CD4-positive, alpha-beta T cell (primary cell): ENCODE measurements at regions not wholly inside any gene's neighbourhood (a gene's known extent, or its start where the extent isn't known, plus 50 kb on each side); places are given as distances from the start of the nearest gene placed in this dataset.

Experiments
- ATAC-seq: fragments of 200-7000 bp; cut with Tn5 transposase; one replicate; pipeline ENCODE4 v1.10.0; 2022; ENCODE audit warnings: mild to moderate bottlenecking; ENCODE audit not compliant: poor library complexity
- CTCF ChIA-PET: fragments of 350-600 bp; sonication (Branson Sonifier 250); formaldehyde crosslinking; loops from one replicate; lab custom pipeline; 2021; ENCODE audit warnings: antibody characterized with exemption, inconsistent platforms; lab: Charles Lee
- POLR2A ChIA-PET: fragments of 350-600 bp; sonication (Branson Sonifier 250); formaldehyde crosslinking; loops from one replicate; lab custom pipeline; 2021; ENCODE audit warnings: antibody characterized with exemption, inconsistent platforms; lab: Charles Lee
- DNase-seq, 14 experiments: peaks; one replicate each; pipeline ENCODE4 v3.0.0-alpha.2; 2013 to 2020; ENCODE audit warnings: mixed read lengths in 2 of 14
- H3K27ac ChIP-seq, 2 donors: one replicate each; pipeline versions ENCODE4 v1.5.1 to v1.7.0; 2013; ENCODE audit warnings: low read length in 2 of 2, low read depth in 1 of 2, mild to moderate bottlenecking in 1 of 2
- H3K27me3 ChIP-seq, 2 experiments: 1 replicate in 1 of 2; 2 replicates in 1 of 2; pipeline versions ENCODE4 v1.6.1 to v1.7.0; 2013; ENCODE audit warnings: low read length in 2 of 2, control low read depth in 1 of 2, mild to moderate bottlenecking in 1 of 2, moderate library complexity in 1 of 2; ENCODE audit not compliant: insufficient read depth in 2 of 2, control insufficient read depth in 1 of 2
- H3K36me3 ChIP-seq: one replicate; pipeline ENCODE4 v1.6.1; 2013; ENCODE audit warnings: low read length, control low read depth; ENCODE audit not compliant: insufficient read depth
- H3K4me1 ChIP-seq: one replicate; pipeline ENCODE4 v1.6.1; 2013; ENCODE audit warnings: low read length, control low read depth; ENCODE audit not compliant: insufficient read depth
- H3K4me3 ChIP-seq: one replicate; pipeline ENCODE4 v1.5.1; 2013; ENCODE audit warnings: mild to moderate bottlenecking, low read length, moderate library complexity
- H3K9me3 ChIP-seq, 2 experiments: 1 replicate in 1 of 2; 2 replicates in 1 of 2; pipeline versions ENCODE4 v1.6.1 to v1.7.0; 2013; ENCODE audit warnings: low read length in 2 of 2, mild to moderate bottlenecking in 2 of 2, control low read depth in 1 of 2, moderate library complexity in 1 of 2; ENCODE audit not compliant: control insufficient read depth in 1 of 2, insufficient read depth in 1 of 2
- H3K27ac Mint-ChIP-seq: one replicate; pipeline ENCODE4 v1.8.0; 2020; ENCODE audit warnings: mixed read lengths
- H3K27me3 Mint-ChIP-seq: one replicate; pipeline ENCODE4 v1.8.0; 2021; ENCODE audit warnings: mixed read lengths
- H3K36me3 Mint-ChIP-seq: one replicate; pipeline ENCODE4 v1.8.0; 2021; ENCODE audit warnings: low read depth, mixed read lengths
- H3K4me1 Mint-ChIP-seq: one replicate; pipeline ENCODE4 v1.8.0; 2021; ENCODE audit warnings: low read depth, mixed read lengths
- H3K4me3 Mint-ChIP-seq: one replicate; pipeline ENCODE4 v1.8.0; 2020; ENCODE audit warnings: mild to moderate bottlenecking, mixed read lengths
- H3K9me3 Mint-ChIP-seq: one replicate; pipeline ENCODE4 v1.8.0; 2020; ENCODE audit warnings: mixed read lengths
- intact Hi-C, 2 experiments: fragments of 100-400 bp; cut with DNase I in 1 of 2; cut with micrococcal nuclease in 1 of 2; formaldehyde crosslinking; loops; one replicate each; pipeline versions ENCODE4 v1.15.1 to v1.9.0; 2023 to 2025; cut with DNase I, micrococcal nuclease
- TF ChIP-seq, protein P1 (sequence below): fragments of 200-600 bp; IDR thresholded peaks from one replicate; pipeline ENCODE4 v1.8.0; 2022; ENCODE audit warnings: antibody characterized with exemption, mild to moderate bottlenecking

DNA sequence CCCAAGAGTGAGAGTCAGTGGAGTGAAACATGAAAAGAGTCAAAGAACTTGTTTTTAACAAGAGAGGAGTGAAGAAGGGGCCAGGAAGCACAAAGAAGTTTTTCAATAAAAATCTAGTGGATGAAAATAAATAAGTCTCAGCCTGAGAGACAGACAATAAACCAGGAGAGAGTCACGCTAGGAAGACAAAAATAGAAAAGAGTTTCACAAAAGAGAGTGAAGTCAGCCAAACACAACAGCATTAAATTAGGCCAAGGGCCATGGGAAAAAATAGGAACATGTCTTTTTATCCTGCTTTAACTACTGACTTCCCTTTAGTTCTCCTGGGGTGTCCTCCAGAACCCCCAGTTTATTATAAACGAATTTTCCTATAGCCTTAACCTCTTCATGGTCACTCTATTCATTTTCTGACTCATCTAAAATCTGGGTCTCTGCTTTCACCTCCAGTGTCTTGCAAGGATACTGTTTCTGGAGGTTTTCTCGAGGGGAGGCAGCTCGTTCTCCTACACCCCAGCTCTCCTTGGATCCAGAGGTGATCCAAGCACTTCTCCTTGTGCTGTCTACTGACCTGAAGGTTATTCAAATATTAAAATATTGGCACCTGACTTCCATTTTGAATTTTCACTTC is 571.5 kb upstream of the PPP2R3A start:
- DNase-seq = no peak
- ATAC-seq = no peak
- intact Hi-C loops = no loop called here
- Mint-ChIP-seq H3K27ac (no peak overlapping the region), H3K4me1 (no peaks in the 10 kb centered on the region), H3K36me3 (no peaks in the 10 kb centered on the region), H3K27me3 (no peaks in the 10 kb centered on the region), H3K4me3 (no peak overlapping the region), H3K9me3 (peaks cover 11% of the 10 kb centered on the region)
- H3K27ac ChIP-seq = no peak overlapping the region
- POLR2A ChIA-PET = no interaction called here
- CTCF ChIA-PET = no interaction called here
- H3K9me3 ChIP-seq = peaks cover 5 to 8% of the 10 kb centered on the region in 2 experiments
- H3K4me3 ChIP-seq = no peak overlapping the region
- H3K27me3 ChIP-seq = no peaks in the 10 kb centered on the region
- no peaks in the 10 kb centered on the region for H3K4me1 ChIP-seq
- TF ChIP-seq, protein P1, sequence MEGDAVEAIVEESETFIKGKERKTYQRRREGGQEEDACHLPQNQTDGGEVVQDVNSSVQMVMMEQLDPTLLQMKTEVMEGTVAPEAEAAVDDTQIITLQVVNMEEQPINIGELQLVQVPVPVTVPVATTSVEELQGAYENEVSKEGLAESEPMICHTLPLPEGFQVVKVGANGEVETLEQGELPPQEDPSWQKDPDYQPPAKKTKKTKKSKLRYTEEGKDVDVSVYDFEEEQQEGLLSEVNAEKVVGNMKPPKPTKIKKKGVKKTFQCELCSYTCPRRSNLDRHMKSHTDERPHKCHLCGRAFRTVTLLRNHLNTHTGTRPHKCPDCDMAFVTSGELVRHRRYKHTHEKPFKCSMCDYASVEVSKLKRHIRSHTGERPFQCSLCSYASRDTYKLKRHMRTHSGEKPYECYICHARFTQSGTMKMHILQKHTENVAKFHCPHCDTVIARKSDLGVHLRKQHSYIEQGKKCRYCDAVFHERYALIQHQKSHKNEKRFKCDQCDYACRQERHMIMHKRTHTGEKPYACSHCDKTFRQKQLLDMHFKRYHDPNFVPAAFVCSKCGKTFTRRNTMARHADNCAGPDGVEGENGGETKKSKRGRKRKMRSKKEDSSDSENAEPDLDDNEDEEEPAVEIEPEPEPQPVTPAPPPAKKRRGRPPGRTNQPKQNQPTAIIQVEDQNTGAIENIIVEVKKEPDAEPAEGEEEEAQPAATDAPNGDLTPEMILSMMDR = no peak
- no peaks in the 10 kb centered on the region for H3K36me3 ChIP-seq

DNA sequence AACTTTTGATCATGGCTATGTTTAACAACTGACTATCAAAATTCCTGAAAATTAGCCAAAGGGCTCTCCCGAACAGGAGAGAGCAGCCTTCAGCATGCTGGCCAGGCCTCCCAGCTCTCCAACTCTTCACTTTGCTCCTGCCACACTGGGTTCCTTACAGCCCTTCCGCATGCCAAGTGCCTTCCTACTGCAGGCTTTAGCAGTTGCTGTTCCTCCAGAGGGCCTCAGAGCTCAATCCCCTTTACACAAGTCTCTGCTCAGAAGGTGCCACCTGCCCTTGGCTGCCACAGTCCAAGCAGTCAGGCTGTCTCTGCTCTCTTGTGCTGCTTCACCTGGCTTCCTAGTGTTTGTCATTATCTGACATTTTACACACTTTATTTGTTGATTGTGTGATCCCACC is 553.1 kb upstream of the PPP2R3A start:
- Histone ChIP-seq H3K36me3 (no peaks in the 10 kb centered on the region), H3K27me3 (no peaks in the 10 kb centered on the region), H3K9me3 (no peaks in the 10 kb centered on the region), H3K4me3 (no peak overlapping the region), H3K27ac (no peak overlapping the region), H3K4me1 (no peaks in the 10 kb centered on the region)
- ChIA-PET CTCF (no interaction called here), POLR2A (no interaction called here)
- TF ChIP-seq, protein P1 = no peak
- Mint-ChIP-seq H3K27me3 (no peaks in the 10 kb centered on the region), H3K36me3 (no peaks in the 10 kb centered on the region), H3K27ac (no peak overlapping the region), H3K9me3 (no peaks in the 10 kb centered on the region), H3K4me3 (no peak overlapping the region), H3K4me1 (no peaks in the 10 kb centered on the region)
- no peak for ATAC-seq
- intact Hi-C loops = no loop called here
- no peak for DNase-seq

DNA sequence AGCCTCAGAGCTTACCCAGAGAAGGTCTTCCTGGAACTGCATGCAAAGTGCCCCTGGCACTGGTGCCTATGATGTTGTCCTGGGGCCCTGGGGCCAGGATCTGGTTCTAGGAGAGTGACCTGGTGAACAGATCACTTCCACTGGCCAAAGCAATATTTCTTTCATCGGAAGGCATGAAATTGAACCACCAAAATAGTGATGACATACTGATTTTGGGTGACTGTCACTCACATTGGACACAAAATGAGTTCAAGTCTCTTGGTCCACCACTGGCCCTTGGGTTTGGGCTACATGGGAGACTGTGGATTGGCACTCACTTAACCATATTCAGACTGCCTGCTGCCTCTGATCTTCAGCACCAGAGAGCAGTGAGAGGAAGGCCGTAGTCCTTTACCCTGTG is 549.3 kb upstream of the PPP2R3A start:
- Mint-ChIP-seq H3K27me3 (no peaks in the 10 kb centered on the region), H3K4me1 (no peaks in the 10 kb centered on the region), H3K9me3 (no peaks in the 10 kb centered on the region), H3K36me3 (no peaks in the 10 kb centered on the region), H3K4me3 (no peak overlapping the region), H3K27ac (no peak overlapping the region)
- H3K4me3 ChIP-seq = no peak overlapping the region
- no peaks in the 10 kb centered on the region for H3K27me3 ChIP-seq
- ChIA-PET CTCF (no interaction called here), POLR2A (no interaction called here)
- DNase-seq = no peak
- H3K9me3 ChIP-seq = no peaks in the 10 kb centered on the region
- no peak for ATAC-seq
- H3K4me1 ChIP-seq = no peaks in the 10 kb centered on the region
- TF ChIP-seq, protein P1 = no peak
- no peak overlapping the region for H3K27ac ChIP-seq
- no peaks in the 10 kb centered on the region for H3K36me3 ChIP-seq
- intact Hi-C loops = no loop called here
